PC-9 (cell line): ENCODE measurements at regions not wholly inside any gene's neighbourhood (a gene's known extent, or its start where the extent isn't known, plus 50 kb on each side); places are given as distances from the start of the nearest gene placed in this dataset.

Experiments used
- BruUV-seq: library from RNA; stranded (reverse); fragments of 400-500 nt; replicated peaks from 2 replicates; lab custom pipeline; 2021; lab: Mats Ljungman, UMichigan
- CTCF ChIA-PET: fragments of 300-600 bp; sonication (Branson Sonifier 250); formaldehyde crosslinking; loops from one replicate; lab custom pipeline; 2022; ENCODE audit warnings: antibody characterized with exemption; lab: Charles Lee
- POLR2A ChIA-PET: fragments of 300-600 bp; sonication (Branson Sonifier 250); formaldehyde crosslinking; loops from one replicate; lab custom pipeline; 2022; ENCODE audit warnings: antibody characterized with exemption; ENCODE audit not compliant: unreplicated experiment; lab: Charles Lee
- DNase-seq, 2 experiments: peaks; one replicate each; pipeline versions ENCODE4 v3.0.0 to v3.0.0-alpha.2; 2015 to 2022; ENCODE audit warnings: mixed read lengths in 1 of 2
- H2AFZ ChIP-seq: fragments of 200-600 bp; sonication (generic); 2 replicates; pipeline ENCODE4 v1.8.1; 2017; ENCODE audit warnings: antibody characterized with exemption
- H3F3A ChIP-seq: fragments of 200-600 bp; sonication (generic); 2 replicates; pipeline ENCODE4 v1.8.1; 2017; ENCODE audit warnings: antibody characterized with exemption, mild to moderate bottlenecking, low read depth; ENCODE audit not compliant: insufficient read depth
- H3K27ac ChIP-seq: fragments of 200-600 bp; sonication (generic); 2 replicates; pipeline ENCODE4 v1.6.1; 2016; ENCODE audit warnings: mixed run types
- H3K27me3 ChIP-seq: fragments of 200-600 bp; sonication (generic); 2 replicates; pipeline ENCODE4 v1.6.1; 2016; ENCODE audit warnings: low read depth, mixed run types; ENCODE audit not compliant: insufficient read depth
- H3K36me3 ChIP-seq: fragments of 200-600 bp; sonication (generic); 2 replicates; pipeline ENCODE4 v1.6.1; 2016; ENCODE audit warnings: low read depth, mixed run types
- H3K4me1 ChIP-seq: fragments of 200-600 bp; sonication (generic); replicated peaks from 2 replicates; pipeline ENCODE4 v1.6.1; 2016; ENCODE audit warnings: mixed run types; ENCODE audit not compliant: insufficient read depth
- H3K4me2 ChIP-seq: fragments of 200-600 bp; sonication (generic); 2 replicates; pipeline ENCODE4 v1.6.1; 2017; ENCODE audit warnings: mixed run types
- H3K4me3 ChIP-seq: fragments of 200-600 bp; sonication (generic); 2 replicates; pipeline ENCODE4 v1.6.1; 2016; ENCODE audit warnings: mixed run types
- H3K79me2 ChIP-seq: fragments of 200-600 bp; sonication (generic); 2 replicates; pipeline ENCODE4 v1.6.1; 2017; ENCODE audit warnings: low read depth, mixed run types
- H3K9me2 ChIP-seq: fragments of 200-600 bp; sonication (generic); 2 replicates; pipeline ENCODE4 v1.8.1; 2017; ENCODE audit warnings: mild to moderate bottlenecking; ENCODE audit not compliant: insufficient read depth
- H3K9me3 ChIP-seq: fragments of 200-600 bp; sonication (generic); 2 replicates; pipeline ENCODE4 v1.8.1; 2016; ENCODE audit warnings: low read depth; ENCODE audit not compliant: insufficient read depth
- H4K20me1 ChIP-seq: fragments of 200-600 bp; sonication (generic); 2 replicates; pipeline ENCODE4 v1.8.1; 2017; ENCODE audit not compliant: insufficient read depth
- EZH2 ChIP-seq: fragments of 200-600 bp; sonication (generic); IDR thresholded peaks from 2 replicates; pipeline ENCODE4 v1.8.0; 2017; ENCODE audit warnings: antibody characterized with exemption, low read depth
- intact Hi-C: fragments of 100-400 bp; cut with micrococcal nuclease; formaldehyde crosslinking; loops from one replicate; pipeline ENCODE4 v1.10.0; 2022; ENCODE audit not compliant: unreplicated experiment
- TF ChIP-seq, protein P1 (sequence below): fragments of 200-600 bp; sonication (generic); conservative IDR thresholded peaks from 2 replicates; pipeline ENCODE4 v1.6.1; 2017; ENCODE audit warnings: mixed run types, antibody characterized with exemption, mild to moderate bottlenecking, moderate library complexity

DNA sequence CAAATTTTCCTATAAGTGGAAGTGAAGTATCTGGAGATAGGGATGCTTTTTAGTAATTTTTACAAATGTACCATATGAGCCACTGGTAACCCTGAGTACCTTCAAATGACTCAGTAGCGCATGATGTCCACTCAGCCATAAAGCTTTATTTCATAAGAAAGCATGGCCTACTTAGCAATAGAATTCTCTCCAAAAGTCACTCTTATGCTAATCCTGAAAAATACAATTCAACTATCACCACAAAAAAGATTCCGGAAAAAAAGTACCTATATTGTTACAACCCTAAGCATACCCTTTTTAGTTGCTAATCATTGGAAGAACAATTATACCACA, 732.2 kb downstream of the SOCS6 start:
- no peaks in the 10 kb centered on the region for H3K79me2 ChIP-seq
- no peak overlapping the region for H3K4me2 ChIP-seq
- H3F3A ChIP-seq, result no peaks in the 10 kb centered on the region
- H3K36me3 ChIP-seq, result no peaks in the 10 kb centered on the region
- TF ChIP-seq, protein P1, sequence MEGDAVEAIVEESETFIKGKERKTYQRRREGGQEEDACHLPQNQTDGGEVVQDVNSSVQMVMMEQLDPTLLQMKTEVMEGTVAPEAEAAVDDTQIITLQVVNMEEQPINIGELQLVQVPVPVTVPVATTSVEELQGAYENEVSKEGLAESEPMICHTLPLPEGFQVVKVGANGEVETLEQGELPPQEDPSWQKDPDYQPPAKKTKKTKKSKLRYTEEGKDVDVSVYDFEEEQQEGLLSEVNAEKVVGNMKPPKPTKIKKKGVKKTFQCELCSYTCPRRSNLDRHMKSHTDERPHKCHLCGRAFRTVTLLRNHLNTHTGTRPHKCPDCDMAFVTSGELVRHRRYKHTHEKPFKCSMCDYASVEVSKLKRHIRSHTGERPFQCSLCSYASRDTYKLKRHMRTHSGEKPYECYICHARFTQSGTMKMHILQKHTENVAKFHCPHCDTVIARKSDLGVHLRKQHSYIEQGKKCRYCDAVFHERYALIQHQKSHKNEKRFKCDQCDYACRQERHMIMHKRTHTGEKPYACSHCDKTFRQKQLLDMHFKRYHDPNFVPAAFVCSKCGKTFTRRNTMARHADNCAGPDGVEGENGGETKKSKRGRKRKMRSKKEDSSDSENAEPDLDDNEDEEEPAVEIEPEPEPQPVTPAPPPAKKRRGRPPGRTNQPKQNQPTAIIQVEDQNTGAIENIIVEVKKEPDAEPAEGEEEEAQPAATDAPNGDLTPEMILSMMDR, result no peak
- TF ChIP-seq EZH2, result no peak
- H3K4me3 ChIP-seq, result no peak overlapping the region
- H3K27ac ChIP-seq, result no peak overlapping the region
- H4K20me1 ChIP-seq, result no peaks in the 10 kb centered on the region
- POLR2A ChIA-PET, result no interaction called here
- intact Hi-C loops, result no loop called here
- no peaks in the 10 kb centered on the region for H3K27me3 ChIP-seq
- no peaks in the 10 kb centered on the region for H3K9me2 ChIP-seq
- no peaks in the 10 kb centered on the region for H3K4me1 ChIP-seq
- CTCF ChIA-PET, result no interaction called here
- no peaks in the 10 kb centered on the region for H3K9me3 ChIP-seq
- no peak overlapping the region for H2AFZ ChIP-seq
- no TSS peak for BruUV-seq
- DNase-seq, result no peak

DNA sequence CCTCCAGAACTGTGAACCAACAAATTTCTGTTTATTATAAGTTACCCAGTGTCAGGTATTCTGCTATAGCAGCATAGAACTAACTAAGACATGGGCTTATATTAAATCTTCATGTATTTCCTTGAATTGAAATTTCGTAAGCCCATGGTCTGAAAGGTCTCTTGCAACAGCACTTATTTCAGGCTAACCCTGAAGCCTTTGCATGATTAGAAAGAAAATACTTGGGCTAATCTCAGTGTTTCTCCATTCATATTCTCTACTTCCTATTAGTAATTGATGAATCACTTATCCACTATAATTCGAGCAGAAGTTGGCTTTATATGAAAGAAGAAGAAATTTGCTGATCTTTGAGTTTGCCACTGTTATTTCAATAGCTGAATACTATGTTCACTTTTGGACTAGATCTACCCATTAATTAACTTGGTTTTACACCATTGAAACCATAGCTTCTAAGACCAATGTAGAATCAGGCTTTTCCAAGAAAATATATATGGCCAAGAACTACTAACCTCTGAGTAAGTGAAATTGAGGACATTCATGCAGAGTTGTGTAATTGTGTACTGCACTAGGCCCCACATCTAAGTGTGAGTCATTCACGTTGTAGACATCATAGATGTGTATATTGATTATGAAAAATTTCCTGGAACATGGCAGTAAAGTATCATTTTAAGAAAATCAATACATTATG, 731.6 kb downstream of the SOCS6 start:
- H3F3A ChIP-seq, result no peaks in the 10 kb centered on the region
- intact Hi-C loops, result no loop called here
- no peaks in the 10 kb centered on the region for H3K27me3 ChIP-seq
- CTCF ChIA-PET, result no interaction called here
- H3K79me2 ChIP-seq, result no peaks in the 10 kb centered on the region
- no peaks in the 10 kb centered on the region for H3K9me3 ChIP-seq
- no peak for DNase-seq
- no peak overlapping the region for H3K27ac ChIP-seq
- POLR2A ChIA-PET, result no interaction called here
- H3K4me3 ChIP-seq, result no peak overlapping the region
- H3K4me2 ChIP-seq, result no peak overlapping the region
- H3K36me3 ChIP-seq, result no peaks in the 10 kb centered on the region
- no peak overlapping the region for H2AFZ ChIP-seq
- TF ChIP-seq, protein P1, result no peak
- no peak for TF ChIP-seq EZH2
- H4K20me1 ChIP-seq, result no peaks in the 10 kb centered on the region
- BruUV-seq, result no TSS peak
- no peaks in the 10 kb centered on the region for H3K4me1 ChIP-seq
- H3K9me2 ChIP-seq, result no peaks in the 10 kb centered on the region

DNA sequence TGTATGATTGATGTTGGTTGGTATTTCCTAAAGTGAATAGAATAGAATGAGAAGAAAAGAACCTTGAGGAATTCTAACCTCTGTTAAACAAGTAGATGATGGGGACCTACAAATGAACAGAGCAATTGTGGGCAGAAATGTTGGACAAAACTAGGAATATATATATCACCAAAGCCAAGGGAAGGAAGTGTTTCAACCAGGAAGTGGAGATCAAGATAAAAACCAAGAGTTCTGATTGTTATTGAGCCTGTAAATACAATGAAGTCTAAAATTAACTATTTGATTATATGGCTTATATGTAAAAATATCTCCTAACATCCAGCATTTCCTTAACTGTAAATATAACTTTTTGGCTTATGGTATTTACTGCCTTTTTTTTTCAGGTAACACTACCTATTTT, 730.0 kb downstream of the SOCS6 start:
- CTCF ChIA-PET, result no interaction called here
- no TSS peak for BruUV-seq

More for the DNA sequence above, 730.0 kb downstream of the SOCS6 start:
- H3K27ac ChIP-seq, result no peak overlapping the region
- no peaks in the 10 kb centered on the region for H3K27me3 ChIP-seq
- H4K20me1 ChIP-seq, result no peaks in the 10 kb centered on the region
- peak overlapping the region; percentile 57 for H2AFZ ChIP-seq
- TF ChIP-seq, protein P1, result no peak
- TF ChIP-seq EZH2, result no peak
- H3K9me2 ChIP-seq, result no peaks in the 10 kb centered on the region
- no peaks in the 10 kb centered on the region for H3K4me1 ChIP-seq
- no peaks in the 10 kb centered on the region for H3K79me2 ChIP-seq
- H3F3A ChIP-seq, result no peaks in the 10 kb centered on the region
- H3K4me3 ChIP-seq, result no peak overlapping the region
- H3K9me3 ChIP-seq, result no peaks in the 10 kb centered on the region
- intact Hi-C loops, result no loop called here
- no peaks in the 10 kb centered on the region for H3K36me3 ChIP-seq
- no peak for DNase-seq
- no peak overlapping the region for H3K4me2 ChIP-seq
- POLR2A ChIA-PET, result no interaction called here
